22Rv1 (cell line): ENCODE measurements at regions not wholly inside any gene's neighbourhood (a gene's known extent, or its start where the extent isn't known, plus 50 kb on each side); places are given as distances from the start of the nearest gene placed in this dataset.

ENCODE experiments used
- ZFX ChIP-seq: fragments of 450-650 bp; IDR thresholded peaks from 2 replicates; pipeline ENCODE4 v1.6.1; 2017; ENCODE audit warnings: antibody characterized with exemption, borderline replicate concordance
- TF ChIP-seq, protein P1 (sequence below): fragments of 450-650 bp; IDR thresholded peaks from 2 replicates; pipeline ENCODE4 v1.5.1; 2017; ENCODE audit warnings: mild to moderate bottlenecking

DNA sequence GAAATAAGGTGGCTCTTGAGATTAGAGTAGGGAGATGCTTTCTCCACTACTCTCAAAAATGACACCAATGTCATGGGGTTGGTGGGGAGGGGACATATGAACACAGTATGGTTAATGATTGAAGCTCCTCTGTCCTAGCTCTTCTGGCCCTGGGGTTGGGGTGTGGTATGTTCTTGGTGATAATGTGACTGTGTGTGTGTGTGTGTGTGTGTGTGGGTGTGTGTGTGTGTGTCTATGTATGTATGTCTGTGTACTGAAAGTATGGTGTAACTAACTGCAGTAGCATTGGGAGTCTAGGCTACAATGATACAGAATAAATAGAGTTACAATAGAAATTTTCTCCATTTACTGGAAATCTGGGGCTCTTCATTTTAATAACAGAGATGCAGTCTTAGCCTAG lies 121.0 kb upstream of the CD180 start:
- TF ChIP-seq, protein P1, sequence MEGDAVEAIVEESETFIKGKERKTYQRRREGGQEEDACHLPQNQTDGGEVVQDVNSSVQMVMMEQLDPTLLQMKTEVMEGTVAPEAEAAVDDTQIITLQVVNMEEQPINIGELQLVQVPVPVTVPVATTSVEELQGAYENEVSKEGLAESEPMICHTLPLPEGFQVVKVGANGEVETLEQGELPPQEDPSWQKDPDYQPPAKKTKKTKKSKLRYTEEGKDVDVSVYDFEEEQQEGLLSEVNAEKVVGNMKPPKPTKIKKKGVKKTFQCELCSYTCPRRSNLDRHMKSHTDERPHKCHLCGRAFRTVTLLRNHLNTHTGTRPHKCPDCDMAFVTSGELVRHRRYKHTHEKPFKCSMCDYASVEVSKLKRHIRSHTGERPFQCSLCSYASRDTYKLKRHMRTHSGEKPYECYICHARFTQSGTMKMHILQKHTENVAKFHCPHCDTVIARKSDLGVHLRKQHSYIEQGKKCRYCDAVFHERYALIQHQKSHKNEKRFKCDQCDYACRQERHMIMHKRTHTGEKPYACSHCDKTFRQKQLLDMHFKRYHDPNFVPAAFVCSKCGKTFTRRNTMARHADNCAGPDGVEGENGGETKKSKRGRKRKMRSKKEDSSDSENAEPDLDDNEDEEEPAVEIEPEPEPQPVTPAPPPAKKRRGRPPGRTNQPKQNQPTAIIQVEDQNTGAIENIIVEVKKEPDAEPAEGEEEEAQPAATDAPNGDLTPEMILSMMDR, result no peak
- no peak for TF ChIP-seq ZFX
